ENCODE measurements at regions not wholly inside any gene's neighbourhood (a gene's known extent, or its start where the extent isn't known, plus 50 kb on each side); places are given as distances from the start of the nearest gene placed in this dataset.

- Histone ChIP-seq H3K27me3 (no peaks in the 10 kb centered on the region), H3K36me3 (no peaks in the 10 kb centered on the region), H3K4me1 (no peaks in the 10 kb centered on the region), H3K9me3 (no peaks in the 10 kb centered on the region), H3K27ac (no peak overlapping the region), H3K4me3 (no peak overlapping the region)
- DNase-seq (ENCODE audit: low spot score): no peak
- no peak for TF ChIP-seq CTCF (IDR thresholded peaks at IDR 0.05)
Observed at GRCh38 chr18:51654488-51655326, 457.2 kb upstream of the MEX3C start.

- Histone ChIP-seq H3K4me1 (no peaks in the 10 kb centered on the region), H3K27me3 (no peaks in the 10 kb centered on the region), H3K36me3 (no peaks in the 10 kb centered on the region), H3K4me3 (no peak overlapping the region), H3K9me3 (no peaks in the 10 kb centered on the region), H3K27ac (no peak overlapping the region)
- no peak for DNase-seq (ENCODE audit: low spot score)
- TF ChIP-seq CTCF (IDR thresholded peaks at IDR 0.05): no peak
Observed at GRCh38 chr18:51655327-51655698, 457.8 kb upstream of the MEX3C start.

GRCh38 chr18:51656249-51656648, 458.8 kb upstream of the MEX3C start:
- H3K4me3 ChIP-seq: no peak overlapping the region
- no peaks in the 10 kb centered on the region for H3K36me3 ChIP-seq
- no peak for DNase-seq (ENCODE audit: low spot score)
- no peaks in the 10 kb centered on the region for H3K4me1 ChIP-seq
- H3K9me3 ChIP-seq: no peaks in the 10 kb centered on the region
- H3K27ac ChIP-seq: no peak overlapping the region
- no peaks in the 10 kb centered on the region for H3K27me3 ChIP-seq
- TF ChIP-seq CTCF (IDR thresholded peaks at IDR 0.05): no peak

GRCh38 chr18:51658436-51658835, 461.0 kb upstream of the MEX3C start:
- DNase-seq (ENCODE audit: low spot score): no peak
- TF ChIP-seq CTCF (IDR thresholded peaks at IDR 0.05): no peak

GRCh38 chr18:51659781-51660180, 462.3 kb upstream of the MEX3C start:
- TF ChIP-seq CTCF (IDR thresholded peaks at IDR 0.05): no peak
- Histone ChIP-seq H3K36me3 (no peaks in the 10 kb centered on the region), H3K27me3 (no peaks in the 10 kb centered on the region)

More at GRCh38 chr18:51658436-51658835, 461.0 kb upstream of the MEX3C start:
- Histone ChIP-seq H3K36me3 (no peaks in the 10 kb centered on the region), H3K27me3 (no peaks in the 10 kb centered on the region), H3K4me1 (no peaks in the 10 kb centered on the region), H3K9me3 (no peaks in the 10 kb centered on the region), H3K4me3 (no peak overlapping the region), H3K27ac (no peak overlapping the region)

More at GRCh38 chr18:51659781-51660180, 462.3 kb upstream of the MEX3C start:
- no peak overlapping the region for H3K4me3 ChIP-seq
- DNase-seq (ENCODE audit: low spot score): no peak
- H3K27ac ChIP-seq: no peak overlapping the region
- no peaks in the 10 kb centered on the region for H3K9me3 ChIP-seq
- no peaks in the 10 kb centered on the region for H3K4me1 ChIP-seq
